Fibroblast of lung (primary cell): ENCODE measurements at regions not wholly inside any gene's neighbourhood (a gene's known extent, or its start where the extent isn't known, plus 50 kb on each side); places are given as distances from the start of the nearest gene placed in this dataset.

Experiments used
- DNase-seq, 2 donors: peaks; one replicate each; pipeline versions ENCODE4 v3.0.0 to v3.0.0-alpha.2; 2010; ENCODE audit warnings: low read depth in 2 of 2
- H2AFZ ChIP-seq: 2 replicates; pipeline ENCODE4 v1.5.1; 2012; ENCODE audit warnings: low read length, control low read depth, inconsistent platforms
- H3K27ac ChIP-seq: 2 replicates; pipeline ENCODE4 v1.5.1; 2011; ENCODE audit warnings: low read length, control low read depth; ENCODE audit not compliant: insufficient read depth
- H3K27me3 ChIP-seq: 2 replicates; pipeline ENCODE4 v1.5.1; 2011; ENCODE audit warnings: mild to moderate bottlenecking, low read length; ENCODE audit not compliant: control insufficient read depth, insufficient read depth
- H3K36me3 ChIP-seq: 2 replicates; pipeline ENCODE4 v1.5.1; 2011; ENCODE audit warnings: low read length; ENCODE audit not compliant: control insufficient read depth, insufficient read depth
- H3K4me1 ChIP-seq: 2 replicates; pipeline ENCODE4 v1.5.1; 2011; ENCODE audit warnings: low read length; ENCODE audit not compliant: control insufficient read depth, insufficient read depth; ENCODE audit errors: extremely low read depth
- H3K4me2 ChIP-seq: 2 replicates; pipeline ENCODE4 v1.5.1; 2011; ENCODE audit warnings: low read length, control low read depth; ENCODE audit not compliant: insufficient read depth; ENCODE audit errors: extremely low read depth
- H3K4me3 ChIP-seq, 4 experiments: fragments of 200-600 bp in 1 of 4; sonication (generic) in 1 of 4; replicated peaks in 1 of 4; 2 replicates each; pipeline ENCODE4 v1.5.1; 2011 to 2016; ENCODE audit warnings: low read length in 4 of 4, low read depth in 3 of 4, mild to moderate bottlenecking in 3 of 4, control low read depth in 2 of 4, inconsistent platforms in 1 of 4, mixed read lengths in 1 of 4; ENCODE audit not compliant: insufficient read depth in 1 of 4; ENCODE audit errors: control extremely low read depth in 1 of 4
- H3K79me2 ChIP-seq: 2 replicates; pipeline ENCODE4 v1.5.1; 2012; ENCODE audit warnings: mild to moderate bottlenecking, low read length, inconsistent platforms; ENCODE audit not compliant: control insufficient read depth, insufficient read depth
- H3K9ac ChIP-seq: 2 replicates; pipeline ENCODE4 v1.5.1; 2011; ENCODE audit warnings: mild to moderate bottlenecking, low read length, control low read depth; ENCODE audit not compliant: insufficient read depth
- H3K9me3 ChIP-seq: 2 replicates; pipeline ENCODE4 v1.5.1; 2012; ENCODE audit warnings: low read depth, low read length; ENCODE audit not compliant: control insufficient read depth, insufficient read depth
- H4K20me1 ChIP-seq: 2 replicates; pipeline ENCODE4 v1.5.1; 2011; ENCODE audit warnings: low read length; ENCODE audit not compliant: control insufficient read depth, insufficient read depth; ENCODE audit errors: extremely low read depth
- EZH2 ChIP-seq: IDR thresholded peaks from 2 replicates; pipeline ENCODE4 v1.5.1; 2012; ENCODE audit warnings: low read length, control low read depth, mild to moderate bottlenecking; ENCODE audit errors: missing control alignments
- TF ChIP-seq, protein P1 (sequence below), 2 donors: IDR thresholded peaks in 1 of 2; conservative IDR thresholded peaks in 1 of 2; 1 replicate in 1 of 2; 2 replicates in 1 of 2; pipeline ENCODE4 v1.5.1; 2011 to 2012; ENCODE audit warnings: low read length in 2 of 2, control low read depth in 1 of 2, inconsistent platforms in 1 of 2, low read depth in 1 of 2, mild to moderate bottlenecking in 1 of 2

DNA sequence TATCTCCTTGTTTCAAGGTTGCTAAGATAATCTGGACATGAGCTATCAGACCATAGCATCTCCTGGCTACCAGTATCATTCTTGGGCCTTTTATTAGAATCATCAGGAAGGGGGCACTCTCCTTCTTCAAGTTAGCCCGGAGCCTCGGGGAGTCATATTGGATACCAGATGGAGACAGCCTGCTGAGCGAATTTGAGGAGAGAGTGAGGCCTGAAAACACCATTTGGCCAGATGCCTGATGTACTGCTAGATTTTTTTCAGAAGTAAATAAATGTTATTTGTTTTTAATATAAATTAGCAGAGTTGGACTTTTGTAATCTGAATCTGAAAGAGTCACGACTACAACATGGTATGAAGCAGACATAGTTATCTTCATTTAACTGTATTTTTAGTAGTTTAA is 848.6 kb downstream of the IGSF11 start:
- TF ChIP-seq, protein P1, sequence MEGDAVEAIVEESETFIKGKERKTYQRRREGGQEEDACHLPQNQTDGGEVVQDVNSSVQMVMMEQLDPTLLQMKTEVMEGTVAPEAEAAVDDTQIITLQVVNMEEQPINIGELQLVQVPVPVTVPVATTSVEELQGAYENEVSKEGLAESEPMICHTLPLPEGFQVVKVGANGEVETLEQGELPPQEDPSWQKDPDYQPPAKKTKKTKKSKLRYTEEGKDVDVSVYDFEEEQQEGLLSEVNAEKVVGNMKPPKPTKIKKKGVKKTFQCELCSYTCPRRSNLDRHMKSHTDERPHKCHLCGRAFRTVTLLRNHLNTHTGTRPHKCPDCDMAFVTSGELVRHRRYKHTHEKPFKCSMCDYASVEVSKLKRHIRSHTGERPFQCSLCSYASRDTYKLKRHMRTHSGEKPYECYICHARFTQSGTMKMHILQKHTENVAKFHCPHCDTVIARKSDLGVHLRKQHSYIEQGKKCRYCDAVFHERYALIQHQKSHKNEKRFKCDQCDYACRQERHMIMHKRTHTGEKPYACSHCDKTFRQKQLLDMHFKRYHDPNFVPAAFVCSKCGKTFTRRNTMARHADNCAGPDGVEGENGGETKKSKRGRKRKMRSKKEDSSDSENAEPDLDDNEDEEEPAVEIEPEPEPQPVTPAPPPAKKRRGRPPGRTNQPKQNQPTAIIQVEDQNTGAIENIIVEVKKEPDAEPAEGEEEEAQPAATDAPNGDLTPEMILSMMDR (conservative IDR thresholded peaks at IDR 0.05 in 1 of 2, IDR thresholded peaks at IDR 0.05 in 1 of 2; ENCODE audit: low read depth in 1 of 2, low read length in 2 of 2) = no peak
- no peak for TF ChIP-seq EZH2
- no peak for DNase-seq
- Histone ChIP-seq H3K9ac (no peak overlapping the region), H3K79me2 (no peaks in the 10 kb centered on the region), H3K27ac (no peak overlapping the region), H3K27me3 (no peaks in the 10 kb centered on the region), H3K4me1 (no peaks in the 10 kb centered on the region), H3K36me3 (no peaks in the 10 kb centered on the region), H2AFZ (no peak overlapping the region), H3K9me3 (no peaks in the 10 kb centered on the region), H3K4me2 (no peak overlapping the region), H3K4me3 (no peak overlapping the region), H4K20me1 (no peaks in the 10 kb centered on the region)

DNA sequence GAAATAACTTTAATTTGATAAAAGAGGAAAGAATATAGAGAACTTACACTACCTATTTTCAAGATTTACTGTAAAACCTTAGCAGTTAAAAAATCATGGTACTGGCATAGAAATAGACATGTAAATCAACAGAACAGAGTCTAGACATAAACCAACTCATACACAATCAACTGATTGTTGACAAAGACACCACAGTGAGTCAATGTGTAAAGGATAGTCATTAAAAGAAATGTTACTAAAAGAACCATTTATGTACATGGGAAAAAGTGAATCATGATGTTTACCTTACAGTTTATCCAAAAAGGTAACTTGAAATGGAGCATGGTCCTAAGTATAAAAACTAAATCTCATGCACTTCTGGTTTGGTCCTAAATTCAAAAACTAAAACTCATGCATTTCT is 847.4 kb downstream of the IGSF11 start:
- Histone ChIP-seq H3K79me2 (no peaks in the 10 kb centered on the region), H2AFZ (no peak overlapping the region), H3K27me3 (no peaks in the 10 kb centered on the region), H3K9ac (no peak overlapping the region), H4K20me1 (no peaks in the 10 kb centered on the region), H3K9me3 (no peaks in the 10 kb centered on the region), H3K4me2 (no peak overlapping the region), H3K4me1 (no peaks in the 10 kb centered on the region), H3K4me3 (no peak overlapping the region), H3K27ac (no peak overlapping the region), H3K36me3 (no peaks in the 10 kb centered on the region)
- DNase-seq = no peak
- no peak for TF ChIP-seq EZH2
- TF ChIP-seq, protein P1 (conservative IDR thresholded peaks at IDR 0.05 in 1 of 2, IDR thresholded peaks at IDR 0.05 in 1 of 2; ENCODE audit: low read depth in 1 of 2, low read length in 2 of 2) = no peak

DNA sequence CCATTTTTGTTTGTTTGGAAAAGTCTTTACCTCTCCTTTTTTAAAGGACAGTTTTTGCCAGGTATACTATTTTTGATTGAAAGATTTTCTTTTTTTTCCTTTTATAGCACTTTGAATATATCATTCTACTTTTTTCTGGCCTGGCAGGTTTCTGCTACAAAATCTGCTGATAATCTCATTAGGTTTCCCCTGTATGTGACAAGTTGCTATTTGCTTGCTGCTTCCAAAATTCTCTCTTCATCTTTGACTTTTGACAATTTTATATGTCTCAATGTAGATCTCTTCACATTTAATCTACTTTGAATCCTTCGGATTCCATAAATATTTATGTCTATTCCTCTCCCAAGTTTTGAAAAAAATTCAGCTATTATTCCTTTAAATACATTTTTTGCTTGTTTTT is 838.5 kb downstream of the IGSF11 start:
- Histone ChIP-seq H3K9me3 (no peaks in the 10 kb centered on the region), H4K20me1 (no peaks in the 10 kb centered on the region), H3K4me3 (no peak overlapping the region), H3K36me3 (no peaks in the 10 kb centered on the region), H3K9ac (no peak overlapping the region), H2AFZ (no peak overlapping the region), H3K4me2 (no peak overlapping the region), H3K27ac (no peak overlapping the region), H3K27me3 (no peaks in the 10 kb centered on the region), H3K79me2 (no peaks in the 10 kb centered on the region), H3K4me1 (no peaks in the 10 kb centered on the region)
- TF ChIP-seq EZH2 = no peak
- no peak for DNase-seq
